Keratinocyte (primary cell): ENCODE measurements at regions not wholly inside any gene's neighbourhood (a gene's known extent, or its start where the extent isn't known, plus 50 kb on each side); places are given as distances from the start of the nearest gene placed in this dataset.

Experiments
- DNase-seq: peaks from one replicate; pipeline ENCODE4 v3.0.0-alpha.2; 2011; ENCODE audit warnings: low read depth, missing footprints, low spot score
- FAIRE-seq: peaks from 2 replicates; lab custom pipeline; 2011; peaks lifted over from hg19 to GRCh38; lab: Jason Lieb, UNC
- H2AFZ ChIP-seq: 2 replicates; pipeline ENCODE4 v1.6.0; 2012; ENCODE audit warnings: low read length, control low read depth, inconsistent platforms; ENCODE audit not compliant: control insufficient read depth
- H3K27ac ChIP-seq: 2 replicates; pipeline ENCODE4 v1.5.1; 2011; ENCODE audit warnings: low read length; ENCODE audit not compliant: control insufficient read depth, insufficient read depth
- H3K27me3 ChIP-seq: 3 replicates; pipeline ENCODE4 v1.6.0; 2011; ENCODE audit warnings: low read length; ENCODE audit not compliant: control insufficient read depth, insufficient read depth; ENCODE audit errors: extremely low read depth
- H3K36me3 ChIP-seq, 2 experiments: 2 replicates in 1 of 2; 3 replicates in 1 of 2; pipeline ENCODE4 v1.5.1; 2011; ENCODE audit warnings: low read length in 2 of 2, mild to moderate bottlenecking in 1 of 2; ENCODE audit not compliant: control insufficient read depth in 2 of 2, insufficient read depth in 2 of 2; ENCODE audit errors: extremely low read depth in 1 of 2
- H3K4me1 ChIP-seq: 3 replicates; pipeline ENCODE4 v1.5.1; 2011; ENCODE audit warnings: low read length; ENCODE audit not compliant: control insufficient read depth, insufficient read depth; ENCODE audit errors: extremely low read depth
- H3K4me2 ChIP-seq: 3 replicates; pipeline ENCODE4 v1.6.0; 2011; ENCODE audit warnings: low read depth, low read length; ENCODE audit not compliant: control insufficient read depth, insufficient read depth; ENCODE audit errors: extremely low read depth
- H3K4me3 ChIP-seq, 3 experiments: fragments of 200-600 bp in 1 of 3; sonication (generic) in 1 of 3; 2 replicates in 2 of 3; 3 replicates in 1 of 3; pipeline ENCODE4 v1.5.1; 2011 to 2016; ENCODE audit warnings: low read length in 3 of 3, mild to moderate bottlenecking in 3 of 3, control low read depth in 2 of 3, inconsistent platforms in 1 of 3, low read depth in 1 of 3, mixed read lengths in 1 of 3, mixed run types in 1 of 3, moderate library complexity in 1 of 3; ENCODE audit not compliant: control insufficient read depth in 2 of 3, insufficient read depth in 2 of 3; ENCODE audit errors: extremely low read depth in 1 of 3
- H3K79me2 ChIP-seq: 2 replicates; pipeline ENCODE4 v1.6.0; 2012; ENCODE audit warnings: low read length; ENCODE audit not compliant: control insufficient read depth, insufficient read depth
- H3K9ac ChIP-seq: 3 replicates; pipeline ENCODE4 v1.6.0; 2011; ENCODE audit warnings: low read length; ENCODE audit not compliant: control insufficient read depth, insufficient read depth; ENCODE audit errors: extremely low read depth
- H3K9me1 ChIP-seq: 3 replicates; pipeline ENCODE4 v1.6.0; 2011; ENCODE audit warnings: low read length; ENCODE audit not compliant: control insufficient read depth, insufficient read depth; ENCODE audit errors: extremely low read depth
- H3K9me3 ChIP-seq: 2 replicates; pipeline ENCODE4 v1.5.1; 2012; ENCODE audit warnings: low read depth, low read length; ENCODE audit not compliant: control insufficient read depth
- H4K20me1 ChIP-seq: 3 replicates; pipeline ENCODE4 v1.6.0; 2011; ENCODE audit warnings: low read length; ENCODE audit not compliant: control insufficient read depth, insufficient read depth; ENCODE audit errors: extremely low read depth
- CTCF ChIP-seq, 3 experiments: IDR thresholded peaks in 1 of 3; conservative IDR thresholded peaks in 1 of 3; optimal IDR thresholded peaks in 1 of 3; 2 replicates in 2 of 3; 3 replicates in 1 of 3; pipeline versions ENCODE3 to v1.5.1; 2011; ENCODE audit warnings: low read length in 3 of 3, mild to moderate bottlenecking in 3 of 3, moderate library complexity in 2 of 3, control low read depth in 1 of 3, inconsistent platforms in 1 of 3; ENCODE audit not compliant: insufficient read depth in 2 of 3; ENCODE audit errors: extremely low read depth in 1 of 3
- EZH2 ChIP-seq: IDR thresholded peaks from one replicate; pipeline ENCODE4 v1.6.1; 2012; ENCODE audit warnings: inconsistent platforms, mild to moderate bottlenecking, low read length, moderate library complexity
- dilution Hi-C: fragments of 300-500 bp; cut with MboI; formaldehyde crosslinking; loops from one replicate; pipeline ENCODE4 v1.7.0; 2020; ENCODE audit warnings: low sequenced_read_pairs; ENCODE audit not compliant: extremely low pct_ligation_motif_present

DNA sequence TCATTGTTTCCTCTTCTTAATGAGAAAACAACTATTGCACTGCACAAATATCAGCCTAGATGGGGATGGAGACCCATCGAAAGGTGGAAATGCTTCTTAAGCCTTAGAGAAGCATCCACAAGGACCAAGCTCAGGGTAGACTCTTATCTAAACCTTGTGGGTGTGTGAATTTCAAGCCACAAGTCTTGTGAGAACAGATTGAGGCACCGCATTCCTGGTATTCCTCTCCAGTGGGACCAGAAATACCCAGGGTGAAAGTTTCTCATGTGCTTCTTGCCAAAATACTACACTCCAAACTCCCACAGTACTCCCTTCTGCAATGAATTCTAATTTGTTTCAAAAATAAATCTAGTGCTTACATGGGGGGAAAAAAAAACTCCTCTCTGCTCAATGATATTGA is 375.6 kb downstream of the PDGFC start:
- no peaks in the 10 kb centered on the region for H4K20me1 ChIP-seq
- no peaks in the 10 kb centered on the region for H3K36me3 ChIP-seq
- no peak overlapping the region for H2AFZ ChIP-seq
- no peaks in the 10 kb centered on the region for H3K79me2 ChIP-seq
- H3K9ac ChIP-seq = no peak overlapping the region
- H3K4me3 ChIP-seq = no peak overlapping the region
- TF ChIP-seq EZH2 (no peak), CTCF (optimal IDR thresholded peaks at IDR 0.05 in 1 of 3, IDR thresholded peaks at IDR 0.05 in 1 of 3, conservative IDR thresholded peaks at IDR 0.05 in 1 of 3; ENCODE audit: extremely low read depth in 1 of 3, insufficient read depth in 2 of 3, low read length in 3 of 3) (no peak)
- dilution Hi-C loops = no loop called here
- no peaks in the 10 kb centered on the region for H3K27me3 ChIP-seq
- no peak for FAIRE-seq
- no peak for DNase-seq
- H3K27ac ChIP-seq = no peak overlapping the region
- H3K9me3 ChIP-seq = no peaks in the 10 kb centered on the region
- peaks cover 8% of the 10 kb centered on the region for H3K4me1 ChIP-seq
- no peak overlapping the region for H3K4me2 ChIP-seq
- no peaks in the 10 kb centered on the region for H3K9me1 ChIP-seq

DNA sequence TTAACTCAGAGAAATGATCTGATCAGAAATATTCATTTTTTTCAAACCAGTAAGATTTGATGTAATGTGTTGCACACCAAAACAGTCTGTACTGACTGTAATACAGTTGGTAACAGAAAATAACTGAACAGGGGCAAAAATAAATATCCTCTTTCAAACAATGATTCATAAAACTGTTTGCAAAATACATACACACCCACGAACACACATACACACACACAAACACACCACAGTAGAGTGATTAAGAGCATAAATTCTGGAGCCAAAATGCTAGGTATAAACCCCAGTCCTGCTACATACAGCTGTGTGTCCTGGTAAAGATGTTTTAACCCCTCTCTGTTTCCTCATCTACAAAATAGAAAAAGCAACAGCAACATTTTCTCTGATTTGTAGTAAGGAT is 376.6 kb downstream of the PDGFC start:
- H2AFZ ChIP-seq = peak overlapping the region; percentile 8
- H3K9me3 ChIP-seq = no peaks in the 10 kb centered on the region
- no peaks in the 10 kb centered on the region for H3K27me3 ChIP-seq
- TF ChIP-seq CTCF (optimal IDR thresholded peaks at IDR 0.05 in 1 of 3, IDR thresholded peaks at IDR 0.05 in 1 of 3, conservative IDR thresholded peaks at IDR 0.05 in 1 of 3; ENCODE audit: extremely low read depth in 1 of 3, insufficient read depth in 2 of 3, low read length in 3 of 3) (no peak), EZH2 (no peak)
- H3K4me2 ChIP-seq = peak overlapping the region; percentile 30
- H3K4me3 ChIP-seq = no peak overlapping the region
- H3K36me3 ChIP-seq = no peaks in the 10 kb centered on the region
- H3K79me2 ChIP-seq = no peaks in the 10 kb centered on the region
- FAIRE-seq (no peak), DNase-seq (no peak)
- H3K9ac ChIP-seq = no peak overlapping the region
- H3K27ac ChIP-seq = no peak overlapping the region
- H3K4me1 ChIP-seq = peaks cover 8% of the 10 kb centered on the region
- dilution Hi-C loops = no loop called here
- H4K20me1 ChIP-seq = no peaks in the 10 kb centered on the region
- no peaks in the 10 kb centered on the region for H3K9me1 ChIP-seq
